OCI-LY7 (cell line): ENCODE measurements at regions not wholly inside any gene's neighbourhood (a gene's known extent, or its start where the extent isn't known, plus 50 kb on each side); places are given as distances from the start of the nearest gene placed in this dataset.

Experiments
- EZH2phosphoT487 ChIP-seq: fragments of 200-600 bp; sonication (generic); IDR thresholded peaks from 2 replicates; pipeline ENCODE4 v1.6.1; 2018; ENCODE audit warnings: low read depth, borderline replicate concordance, mild to moderate bottlenecking, mixed run types, antibody characterized with exemption, low read length, moderate library complexity, mixed read lengths
- TF ChIP-seq, protein P1 (sequence below): fragments of 200-600 bp; sonication (generic); conservative IDR thresholded peaks from 2 replicates; pipeline ENCODE4 v1.5.1; 2014; ENCODE audit warnings: mild to moderate bottlenecking, antibody characterized with exemption, low read length, moderate library complexity, mixed read lengths

DNA sequence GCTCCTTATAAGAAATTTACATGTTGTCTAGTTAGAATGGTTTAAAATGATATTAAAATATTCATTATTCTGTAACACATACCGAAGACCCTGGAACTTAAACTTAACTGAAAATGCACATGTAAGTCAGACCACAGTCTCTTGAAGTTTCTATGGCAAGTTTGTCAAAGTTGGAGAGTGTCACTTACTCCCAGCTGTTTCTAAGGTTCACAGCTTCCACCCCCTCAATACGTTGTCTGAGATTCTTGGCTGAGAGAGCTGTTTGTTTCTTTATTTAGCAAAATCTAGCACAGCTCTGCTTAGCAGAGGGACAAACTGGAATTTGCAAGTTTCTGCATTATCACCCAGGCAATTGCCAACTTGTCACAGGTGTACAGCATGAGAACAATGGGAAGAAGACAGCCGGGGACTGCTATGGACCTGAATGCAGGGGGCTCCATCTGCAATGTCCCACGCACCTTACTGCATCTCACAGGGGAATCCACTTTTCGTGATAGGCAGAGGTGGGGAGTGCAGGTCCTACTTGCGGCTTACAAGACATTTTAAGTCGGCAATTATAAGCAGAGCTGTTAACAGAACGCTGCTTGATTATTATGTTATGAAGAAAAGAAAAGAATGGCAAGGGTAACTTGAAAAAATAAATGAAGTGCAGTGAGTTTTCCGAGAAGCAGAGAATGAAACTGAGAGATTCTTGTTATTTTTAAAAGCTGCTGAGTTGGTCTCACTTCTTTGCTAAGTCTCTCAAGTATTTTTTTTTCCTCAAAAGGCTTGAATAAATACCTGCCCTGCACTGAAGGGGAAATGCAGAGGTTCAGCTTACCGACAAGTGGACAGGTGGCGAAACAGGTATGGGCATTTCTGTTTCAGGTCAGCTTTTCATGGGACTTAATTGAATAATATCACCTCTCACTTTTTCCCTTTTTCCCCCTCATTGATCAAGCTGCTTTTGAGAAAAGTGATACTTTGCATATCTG lies 1072.1 kb upstream of the FANCL start:
- TF ChIP-seq, protein P1, sequence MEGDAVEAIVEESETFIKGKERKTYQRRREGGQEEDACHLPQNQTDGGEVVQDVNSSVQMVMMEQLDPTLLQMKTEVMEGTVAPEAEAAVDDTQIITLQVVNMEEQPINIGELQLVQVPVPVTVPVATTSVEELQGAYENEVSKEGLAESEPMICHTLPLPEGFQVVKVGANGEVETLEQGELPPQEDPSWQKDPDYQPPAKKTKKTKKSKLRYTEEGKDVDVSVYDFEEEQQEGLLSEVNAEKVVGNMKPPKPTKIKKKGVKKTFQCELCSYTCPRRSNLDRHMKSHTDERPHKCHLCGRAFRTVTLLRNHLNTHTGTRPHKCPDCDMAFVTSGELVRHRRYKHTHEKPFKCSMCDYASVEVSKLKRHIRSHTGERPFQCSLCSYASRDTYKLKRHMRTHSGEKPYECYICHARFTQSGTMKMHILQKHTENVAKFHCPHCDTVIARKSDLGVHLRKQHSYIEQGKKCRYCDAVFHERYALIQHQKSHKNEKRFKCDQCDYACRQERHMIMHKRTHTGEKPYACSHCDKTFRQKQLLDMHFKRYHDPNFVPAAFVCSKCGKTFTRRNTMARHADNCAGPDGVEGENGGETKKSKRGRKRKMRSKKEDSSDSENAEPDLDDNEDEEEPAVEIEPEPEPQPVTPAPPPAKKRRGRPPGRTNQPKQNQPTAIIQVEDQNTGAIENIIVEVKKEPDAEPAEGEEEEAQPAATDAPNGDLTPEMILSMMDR, result no peak
- TF ChIP-seq EZH2phosphoT487, result no peak
